Right lobe of liver (tissue), 4 donors: ENCODE measurements at regions not wholly inside any gene's neighbourhood (a gene's known extent, or its start where the extent isn't known, plus 50 kb on each side); places are given as distances from the start of the nearest gene placed in this dataset.

Experiments
- POLR2A ChIP-seq: fragments of 450-650 bp; IDR thresholded peaks from one replicate; pipeline ENCODE4 v1.6.1; 2017; ENCODE audit warnings: antibody characterized with exemption, mild to moderate bottlenecking
- TF ChIP-seq, protein P1 (sequence below), 4 donors: fragments of 200-600 bp in 3 of 4; fragments of 450-650 bp in 1 of 4; IDR thresholded peaks; one replicate each; pipeline versions ENCODE4 v1.5.1 to v1.8.0; 2016 to 2022; ENCODE audit warnings: antibody characterized with exemption in 4 of 4, mild to moderate bottlenecking in 2 of 4
- donor health status: DM: no; HTN: no; CAD: no.
- donor health status: DM: no; HTN: no; CAD: no.
- donor health status: DM: no; HTN: yes; CAD: no.

GRCh38 chr7:33727315-33727714 is 178.0 kb upstream of the BMPER start:
- TF ChIP-seq, protein P1, sequence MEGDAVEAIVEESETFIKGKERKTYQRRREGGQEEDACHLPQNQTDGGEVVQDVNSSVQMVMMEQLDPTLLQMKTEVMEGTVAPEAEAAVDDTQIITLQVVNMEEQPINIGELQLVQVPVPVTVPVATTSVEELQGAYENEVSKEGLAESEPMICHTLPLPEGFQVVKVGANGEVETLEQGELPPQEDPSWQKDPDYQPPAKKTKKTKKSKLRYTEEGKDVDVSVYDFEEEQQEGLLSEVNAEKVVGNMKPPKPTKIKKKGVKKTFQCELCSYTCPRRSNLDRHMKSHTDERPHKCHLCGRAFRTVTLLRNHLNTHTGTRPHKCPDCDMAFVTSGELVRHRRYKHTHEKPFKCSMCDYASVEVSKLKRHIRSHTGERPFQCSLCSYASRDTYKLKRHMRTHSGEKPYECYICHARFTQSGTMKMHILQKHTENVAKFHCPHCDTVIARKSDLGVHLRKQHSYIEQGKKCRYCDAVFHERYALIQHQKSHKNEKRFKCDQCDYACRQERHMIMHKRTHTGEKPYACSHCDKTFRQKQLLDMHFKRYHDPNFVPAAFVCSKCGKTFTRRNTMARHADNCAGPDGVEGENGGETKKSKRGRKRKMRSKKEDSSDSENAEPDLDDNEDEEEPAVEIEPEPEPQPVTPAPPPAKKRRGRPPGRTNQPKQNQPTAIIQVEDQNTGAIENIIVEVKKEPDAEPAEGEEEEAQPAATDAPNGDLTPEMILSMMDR (IDR thresholded peaks at IDR 0.05): no peak
- TF ChIP-seq POLR2A: no peak
